ENCODE measurements at regions not wholly inside any gene's neighbourhood (a gene's known extent, or its start where the extent isn't known, plus 50 kb on each side); places are given as distances from the start of the nearest gene placed in this dataset.

- no peaks in the 10 kb centered on the region for H3K9me3 ChIP-seq (ENCODE audit: insufficient read depth in 2 of 2, low read depth in 1 of 2, low read length in 1 of 2)
- no peak overlapping the region for H2AFZ ChIP-seq (ENCODE audit: low read length)
- DNase-seq (ENCODE audit: low read depth in 1 of 2, low spot score in 2 of 2) (no peak), FAIRE-seq (no peak)
- H3K79me2 ChIP-seq (ENCODE audit: control insufficient read depth in 1 of 2, insufficient read depth in 2 of 2, low read length in 2 of 2) = no peaks in the 10 kb centered on the region
- ChIA-PET CTCF (ENCODE audit: partially characterized antibody) (interaction anchor here (0.7 kb wide), 1 partner anchor 9 kb away, joined by 3 read pairs; no protein-coding TSS in a partner anchor), POLR2A (ENCODE audit: partially characterized antibody) (no interaction called here)
- no peak overlapping the region for H3K4me2 ChIP-seq (ENCODE audit: insufficient read depth in 1 of 2, low read depth in 2 of 2, low read length in 2 of 2)
- no peak overlapping the region for H4K8ac ChIP-seq (ENCODE audit: extremely low read depth, insufficient read depth, low read length)
- no peak overlapping the region for H2BK12ac ChIP-seq (ENCODE audit: low read depth, low read length)
- H4K20me1 ChIP-seq (replicated peaks in 1 of 2; ENCODE audit: control insufficient read depth in 1 of 2, insufficient read depth in 2 of 2, low read length in 2 of 2) = no peaks in the 10 kb centered on the region
- no peak overlapping the region for H3K4ac ChIP-seq (replicated peaks; ENCODE audit: insufficient read length, low read depth, low read length)
- peaks cover 0 to 3% (median 1%) of the 10 kb centered on the region in 4 experiments; a peak in 1 of 7 replicates for H3K4me1 ChIP-seq (replicated peaks in 1 of 4; ENCODE audit: control insufficient read depth in 3 of 4, insufficient read depth in 4 of 4, low read length in 3 of 4)
- H3K23ac ChIP-seq (ENCODE audit: insufficient read length) = no peak overlapping the region
- no peaks in the 10 kb centered on the region for H3K23me2 ChIP-seq (ENCODE audit: low read depth, low read length)
- H2AK5ac ChIP-seq (ENCODE audit: low read depth, low read length) = no peak overlapping the region
- no peak overlapping the region for H3K27ac ChIP-seq (ENCODE audit: low read depth, low read length)
- no peaks in the 10 kb centered on the region for H3K36me3 ChIP-seq (ENCODE audit: control insufficient read depth in 2 of 4, insufficient read depth in 4 of 4, low read length in 3 of 4)
- H2BK20ac ChIP-seq (ENCODE audit: low read length) = no peak overlapping the region
- H3K27me3 ChIP-seq (replicated peaks in 1 of 4; ENCODE audit: control insufficient read depth in 3 of 4, extremely low read depth in 1 of 4, insufficient read depth in 3 of 4, low read length in 3 of 4) = no peaks in the 10 kb centered on the region
- no peak overlapping the region for H3K14ac ChIP-seq (ENCODE audit: insufficient read length)
- no peak for TF ChIP-seq YY1 (IDR thresholded peaks at IDR 0.05; ENCODE audit: low read depth, low read length)
- TF ChIP-seq HDAC6 (IDR thresholded peaks at IDR 0.05; ENCODE audit: low read depth, low read length) = no peak
- no peak for TF ChIP-seq CHD2 (IDR thresholded peaks at IDR 0.05; ENCODE audit: low read length)
- TF ChIP-seq NRF1 (IDR thresholded peaks at IDR 0.05; ENCODE audit: low read depth, low read length) = no peak
- H2BK15ac ChIP-seq (ENCODE audit: low read length) = no peak overlapping the region
- H3K79me1 ChIP-seq (ENCODE audit: low read depth, low read length) = no peaks in the 10 kb centered on the region
- no peak overlapping the region for H4K5ac ChIP-seq (ENCODE audit: insufficient read length, low read depth, low read length)
- no peak overlapping the region for H3K4me3 ChIP-seq (ENCODE audit: extremely low read depth in 1 of 4, insufficient read depth in 2 of 4, low read depth in 3 of 4, low read length in 4 of 4)
- no peak overlapping the region for H3K9ac ChIP-seq (replicated peaks in 1 of 4; ENCODE audit: extremely low read depth in 1 of 4, low read depth in 3 of 4, low read length in 3 of 4)
- no peak overlapping the region for H3K56ac ChIP-seq (replicated peaks; ENCODE audit: insufficient read length, low read depth, low read length)
- 95% methylated on average over 2 of the region's 2 CpGs; no CpG with 5 or more reads in 1 of the 2 experiments for WGBS, 2 experiments (ENCODE audit: extremely low coverage in 1 of 2, insufficient coverage in 1 of 2, insufficient read length in 1 of 2, insufficient replicate concordance in 2 of 2, low coverage in 1 of 2, low lambda C conversion rate in 2 of 2, missing lambda C conversion rate in 1 of 2)
- no peak overlapping the region for H4K91ac ChIP-seq (replicated peaks; ENCODE audit: insufficient read length, low read length)
- H2BK5ac ChIP-seq (ENCODE audit: low read depth, low read length) = no peak overlapping the region
- no peak overlapping the region for H3K18ac ChIP-seq (ENCODE audit: extremely low read depth, low read length)
- no peak overlapping the region for H2BK120ac ChIP-seq (replicated peaks; ENCODE audit: low read depth, low read length)
Measured at GRCh38 chr4:186940476-186940875, 216.8 kb upstream of the FAT1 start.

Data from H1 (cell line).